ENCODE measurements at regions not wholly inside any gene's neighbourhood (a gene's known extent, or its start where the extent isn't known, plus 50 kb on each side); places are given as distances from the start of the nearest gene placed in this dataset.
"Not testable (repeated sequence)": the region's sequence is repeated elsewhere in the genome, so short reads cannot be mapped to it uniquely, and the experiment has no call there.

DNA sequence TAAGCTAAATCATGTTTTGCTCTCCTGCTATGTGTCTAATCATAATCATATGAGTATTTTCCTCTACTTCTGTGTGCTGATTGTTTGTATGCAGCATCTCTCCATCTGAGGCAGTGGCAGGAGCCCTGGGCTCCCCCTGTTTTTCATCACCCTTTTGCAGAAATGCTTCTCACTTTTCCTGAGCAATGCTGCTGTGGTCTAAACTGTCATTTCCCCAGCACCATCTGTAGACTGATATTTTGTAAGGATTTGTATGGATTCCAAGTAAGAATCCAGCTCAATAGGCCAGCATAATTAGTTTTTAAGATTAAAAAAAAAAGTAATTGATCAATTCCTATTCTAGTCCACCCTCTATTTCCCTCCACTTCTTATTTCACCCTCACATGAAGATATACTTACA lies 257.0 kb upstream of the CPHXL start:
- DNase-seq (ENCODE audit: low read depth in 2 of 3, low spot score in 1 of 3), result no peak

DNA sequence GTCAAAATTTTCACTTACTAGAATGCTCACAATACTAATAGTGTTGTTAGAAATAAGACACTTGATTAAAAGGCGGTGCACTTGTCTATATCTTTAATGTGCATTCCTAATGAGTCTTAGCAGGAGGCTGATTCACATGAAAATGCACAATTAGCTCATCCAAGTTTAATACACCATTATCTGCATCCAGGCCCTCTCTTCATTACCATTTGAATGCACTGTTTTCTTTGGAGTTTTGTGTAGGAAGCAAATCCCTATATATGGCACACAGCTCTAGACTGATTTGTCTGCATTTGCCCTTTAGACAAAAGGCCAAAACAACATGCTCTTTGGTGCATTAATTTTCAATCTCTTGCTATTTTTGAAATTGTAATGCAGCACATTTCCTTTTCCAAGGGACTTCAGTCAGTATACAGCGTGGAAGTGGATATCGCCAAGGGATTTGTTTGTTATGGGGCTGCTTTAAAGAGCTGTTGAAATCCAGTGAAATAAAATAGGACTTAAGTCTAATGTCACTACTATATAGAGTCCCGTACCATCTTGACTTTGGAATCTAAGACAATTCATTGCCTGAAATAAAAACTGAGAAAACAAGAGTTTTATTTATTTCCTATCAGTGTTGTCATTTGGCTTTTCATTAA lies 257.6 kb upstream of the CPHXL start:
- DNase-seq (ENCODE audit: low read depth in 2 of 3, low spot score in 1 of 3), result no peak

DNA sequence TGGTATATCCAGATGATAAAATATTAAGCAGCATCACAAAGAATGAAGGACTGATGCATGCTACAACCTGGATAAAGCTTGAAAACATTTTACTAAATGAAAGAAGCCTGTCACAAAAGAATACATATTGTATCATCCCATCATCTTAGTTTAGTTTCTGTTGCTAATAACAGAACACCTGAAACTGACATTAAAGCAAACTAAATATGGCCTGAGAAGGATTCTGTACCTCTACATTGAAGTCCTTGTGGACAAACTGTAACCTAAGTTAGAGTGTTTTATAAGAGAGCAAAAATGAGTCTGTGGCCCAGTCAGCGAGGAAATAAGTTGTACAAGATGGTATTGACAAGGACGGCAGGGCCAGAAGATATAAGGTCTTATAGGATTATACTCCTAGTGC lies 261.0 kb upstream of the CPHXL start:
- DNase-seq (ENCODE audit: low read depth in 2 of 3, low spot score in 1 of 3), result no peak

DNA sequence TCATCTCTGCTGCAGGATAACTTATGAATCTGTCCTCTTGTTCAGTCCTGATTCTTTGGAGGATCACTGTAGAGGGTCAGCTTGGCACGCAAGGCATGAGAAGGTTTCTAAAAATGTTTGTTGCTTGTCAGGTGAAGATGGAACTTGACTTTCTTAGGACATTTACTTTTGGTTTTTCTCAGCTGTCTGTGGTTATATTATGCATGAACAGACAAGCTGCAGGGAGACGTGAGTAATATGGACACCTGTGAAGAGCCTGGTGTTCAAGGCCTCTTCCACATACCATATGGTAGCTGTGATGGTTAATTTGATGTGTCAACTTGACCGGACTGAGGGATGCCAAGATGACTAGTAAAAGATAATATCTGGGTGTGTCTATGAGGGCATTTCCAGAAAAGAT lies 270.2 kb upstream of the CPHXL start:
- DNase-seq (ENCODE audit: low read depth in 2 of 3, low spot score in 1 of 3), result no peak

DNA sequence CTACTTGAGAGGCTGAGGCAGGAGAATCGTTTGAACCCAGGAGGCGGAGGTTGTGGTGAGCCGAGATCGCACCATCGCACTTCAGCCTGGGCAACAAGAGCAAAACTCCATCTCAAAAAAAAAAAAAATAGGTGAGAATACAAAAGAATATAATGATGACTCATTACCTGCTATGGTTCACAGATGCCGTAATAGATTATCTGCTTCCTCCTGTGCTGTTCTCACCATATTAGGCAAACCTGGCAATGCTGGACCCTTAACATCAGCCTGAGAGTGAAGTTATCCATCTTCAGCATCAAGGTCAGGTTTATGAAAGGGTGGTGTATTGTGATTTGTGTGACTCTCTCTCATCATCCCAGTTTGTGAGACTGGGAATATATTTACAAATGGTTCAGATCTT lies 271.3 kb upstream of the CPHXL start:
- no peak for DNase-seq (ENCODE audit: low read depth in 2 of 3, low spot score in 1 of 3)

DNA sequence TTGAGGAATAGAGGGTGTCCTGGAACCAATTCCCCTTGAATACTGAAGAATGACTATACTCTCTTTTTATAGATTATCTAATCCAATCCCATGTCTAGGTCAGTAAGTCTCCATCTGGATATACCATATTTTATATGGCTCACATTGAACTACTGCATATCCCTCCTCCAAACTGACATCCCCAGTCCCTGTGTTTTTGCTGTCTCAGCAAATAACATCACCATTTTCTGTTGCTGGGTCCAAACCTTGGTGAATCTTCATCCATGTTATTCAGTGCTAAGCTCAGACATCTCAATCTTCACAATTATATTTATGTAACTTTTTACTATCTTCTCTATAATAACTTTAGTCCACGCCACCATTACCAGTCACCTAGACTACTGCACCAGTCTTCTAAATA lies 269.6 kb upstream of the CNTNAP4 start:
- no peak for DNase-seq (ENCODE audit: low read depth in 2 of 3, low spot score in 1 of 3)

DNA sequence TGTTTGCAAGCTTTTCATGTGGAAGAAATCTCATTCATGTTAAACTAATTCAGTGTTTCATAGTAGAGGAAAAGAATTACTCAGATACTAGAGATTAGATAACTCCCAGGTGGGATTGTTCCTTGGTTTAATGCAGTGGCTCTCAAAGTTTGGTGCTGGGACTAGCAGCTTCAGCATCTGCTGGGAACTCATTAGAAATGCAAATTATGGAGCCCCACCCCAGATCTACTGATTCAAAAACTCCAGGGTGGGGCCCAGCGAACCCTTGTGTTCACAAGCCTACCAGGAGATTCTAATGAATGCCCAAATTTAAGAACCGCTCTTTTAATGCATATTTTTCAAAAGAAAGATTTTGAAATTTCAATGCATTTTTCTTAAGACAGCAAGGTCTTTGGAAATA lies 253.4 kb upstream of the CNTNAP4 start:
- DNase-seq (ENCODE audit: low read depth in 2 of 3, low spot score in 1 of 3), result no peak

DNA sequence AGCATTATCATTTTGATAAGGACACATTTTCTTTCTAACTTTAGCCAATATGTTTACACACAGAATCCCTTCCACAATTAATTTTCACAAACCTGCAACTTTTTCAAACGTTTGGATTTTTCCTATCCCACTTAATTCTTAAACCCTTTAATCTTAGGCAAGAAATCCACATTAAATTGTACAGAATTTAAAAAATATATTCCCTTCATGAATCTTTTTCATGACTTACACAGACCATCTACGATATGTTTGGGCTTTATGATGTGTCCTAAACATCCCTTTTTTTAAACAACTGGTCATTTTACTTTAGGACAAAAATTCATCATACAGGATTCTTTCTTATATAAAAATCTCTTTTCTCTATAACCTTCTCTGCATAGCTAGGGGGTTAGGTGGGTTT lies 241.5 kb upstream of the CNTNAP4 start:
- DNase-seq (ENCODE audit: low read depth in 2 of 3, low spot score in 1 of 3), result no peak

DNA sequence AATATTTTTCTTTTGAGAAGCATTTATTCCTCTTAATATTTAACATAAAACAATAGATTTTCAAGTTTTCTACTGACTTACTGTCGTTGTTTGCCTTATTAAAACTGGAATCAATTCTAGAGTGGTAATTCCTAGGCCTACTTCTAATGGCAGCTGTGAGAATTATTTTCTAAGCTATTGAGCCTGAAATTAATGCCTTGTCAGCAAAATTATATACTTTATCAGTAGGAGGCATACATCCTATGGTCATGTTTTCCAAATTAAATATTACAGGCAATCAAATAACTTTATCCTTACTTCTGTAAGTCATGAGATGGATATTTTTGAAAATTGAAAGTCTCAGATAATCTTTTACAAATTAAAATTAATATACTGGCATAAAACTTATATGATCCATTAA lies 239.1 kb upstream of the CNTNAP4 start:
- no peak for DNase-seq (ENCODE audit: low read depth in 2 of 3, low spot score in 1 of 3)

DNA sequence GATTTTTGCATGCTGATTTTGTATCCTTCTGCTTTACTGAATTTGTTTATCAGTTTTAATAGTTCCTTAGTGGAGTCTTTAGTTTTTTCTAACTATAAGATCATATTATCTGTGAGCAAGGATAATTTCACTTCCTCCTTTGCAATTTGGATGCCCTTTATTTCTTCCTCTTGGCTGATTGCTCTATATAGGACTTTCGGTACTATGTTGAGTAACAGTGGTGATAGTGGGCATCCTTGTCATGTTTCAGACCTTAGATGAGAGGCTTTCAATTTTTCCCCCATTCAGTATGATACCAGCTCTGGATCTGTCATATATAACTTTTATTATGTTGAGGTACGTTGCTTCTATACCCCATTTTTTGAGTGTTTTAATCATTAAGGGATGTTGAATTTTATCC lies 224.5 kb upstream of the CNTNAP4 start:
- DNase-seq (ENCODE audit: low read depth in 2 of 3, low spot score in 1 of 3), result no peak

DNA sequence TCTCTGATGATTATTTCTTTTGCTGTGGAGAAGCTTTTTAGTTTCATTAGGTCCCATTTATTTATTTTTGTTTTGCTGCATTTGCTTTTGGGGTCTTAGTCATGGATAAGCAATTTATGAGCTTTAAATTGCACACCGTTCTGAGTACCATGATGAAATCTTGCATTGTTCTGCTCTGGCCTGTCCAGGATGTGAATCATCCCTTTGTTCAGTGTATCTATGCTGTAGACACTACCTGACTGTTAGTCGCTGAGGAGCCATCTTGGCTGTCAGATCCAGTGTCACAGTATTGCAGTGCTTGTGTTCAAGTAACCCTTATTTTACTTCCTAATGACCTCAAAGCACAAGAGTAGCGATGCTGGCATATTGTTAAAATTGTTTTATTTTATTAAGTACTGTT lies 218.0 kb upstream of the CNTNAP4 start:
- DNase-seq (ENCODE audit: low read depth in 2 of 3, low spot score in 1 of 3), result no peak

DNA sequence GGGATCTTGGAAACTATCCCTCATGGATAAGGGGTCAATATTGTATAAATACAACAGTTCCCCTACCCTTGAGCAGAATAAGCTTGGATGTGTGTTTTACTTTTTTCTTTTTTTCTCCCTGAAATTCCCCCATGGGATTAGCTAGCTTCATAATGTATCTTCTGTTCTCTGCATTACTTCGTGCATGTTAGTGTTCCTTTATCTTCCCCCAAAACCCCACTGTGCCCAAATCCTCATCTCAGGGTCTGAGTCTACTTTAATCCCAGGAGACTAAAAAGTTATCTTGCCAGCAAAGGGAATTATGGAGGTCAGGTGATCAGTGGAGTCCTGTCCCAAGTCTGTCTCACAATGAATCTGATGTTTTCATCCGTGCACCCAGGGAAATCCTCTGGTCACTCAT lies 217.5 kb upstream of the CNTNAP4 start:
- no peak for DNase-seq (ENCODE audit: low read depth in 2 of 3, low spot score in 1 of 3)

DNA sequence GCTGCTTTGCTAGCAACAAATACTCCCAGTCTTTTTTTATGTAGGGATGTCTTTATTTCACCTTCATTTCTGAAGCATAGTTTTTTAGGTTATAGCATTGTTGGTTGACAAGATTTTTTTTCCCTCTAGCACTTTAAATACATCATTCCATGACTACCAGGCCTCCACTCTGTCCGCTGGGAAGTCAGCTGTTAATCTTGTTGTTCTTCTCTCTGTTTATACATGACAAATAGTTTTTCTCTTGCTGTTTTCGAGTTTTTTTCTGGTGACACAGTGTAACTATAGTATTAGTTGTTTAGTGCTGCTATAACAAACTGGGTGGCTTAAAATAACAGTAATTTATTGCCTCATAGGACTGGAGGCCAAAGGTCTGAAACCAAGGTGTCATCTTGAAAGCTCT lies 205.5 kb upstream of the CNTNAP4 start:
- DNase-seq (ENCODE audit: low read depth in 2 of 3, low spot score in 1 of 3), result no peak

DNA sequence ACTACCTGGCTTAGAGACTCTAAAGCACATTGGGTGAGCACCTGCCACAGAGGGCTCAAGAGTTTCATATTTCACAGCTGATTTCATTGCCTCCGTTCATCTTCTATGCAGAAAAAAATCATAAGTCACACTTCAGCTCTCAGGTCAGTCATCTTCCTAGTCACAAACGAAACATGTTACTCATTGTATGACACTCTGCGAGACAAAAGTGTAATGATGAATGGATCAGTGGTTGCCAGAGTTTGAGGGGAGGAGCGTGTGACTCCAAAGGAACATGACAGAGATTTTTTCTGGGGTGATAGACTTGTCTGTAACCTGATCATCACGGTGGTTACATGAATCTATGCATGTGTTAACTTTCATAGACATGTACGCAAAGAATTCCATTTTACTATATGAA lies 195.2 kb upstream of the CNTNAP4 start:
- no peak for DNase-seq (ENCODE audit: low read depth in 2 of 3, low spot score in 1 of 3)

DNA sequence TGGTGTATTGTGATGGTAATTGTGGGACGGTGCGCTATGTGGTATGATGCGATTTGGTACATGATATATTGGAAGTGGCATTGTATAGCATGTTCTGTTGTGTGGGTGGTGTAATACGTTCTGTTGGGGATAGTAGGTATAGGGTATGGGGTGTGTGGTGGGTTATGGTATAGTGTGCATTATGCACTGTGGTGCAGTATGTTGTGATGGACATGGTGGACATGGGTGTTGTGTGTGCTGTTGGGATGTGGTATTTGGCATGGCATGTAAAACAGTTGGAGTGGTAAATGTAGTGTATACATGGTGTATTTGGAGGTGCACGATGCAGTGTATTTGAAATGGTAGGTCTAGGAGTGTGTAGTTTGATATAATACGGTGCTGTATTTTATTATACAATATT lies 170.6 kb upstream of the CNTNAP4 start:
- no peak for DNase-seq (ENCODE audit: low read depth in 2 of 3, low spot score in 1 of 3)

DNA sequence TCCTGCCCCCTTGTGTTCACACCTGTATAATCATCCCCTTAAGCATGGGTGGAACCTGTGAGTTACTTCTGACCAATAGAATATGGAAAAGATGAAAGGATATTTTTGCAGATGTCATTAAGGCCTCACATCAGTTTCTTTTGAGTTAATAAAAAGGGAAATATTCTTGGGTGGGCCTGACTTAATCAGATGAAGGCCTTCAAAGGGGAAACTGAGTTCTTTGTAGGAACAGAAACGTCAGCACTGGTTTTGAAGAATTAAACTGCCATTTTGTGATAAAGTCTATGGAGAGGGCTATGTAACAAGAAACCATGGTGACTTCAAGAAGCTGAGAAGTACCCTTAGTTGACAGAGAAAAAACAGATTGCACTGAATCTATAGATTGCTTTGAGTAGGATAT lies 168.7 kb upstream of the CNTNAP4 start:
- no peak for DNase-seq (ENCODE audit: low read depth in 2 of 3, low spot score in 1 of 3)

DNA sequence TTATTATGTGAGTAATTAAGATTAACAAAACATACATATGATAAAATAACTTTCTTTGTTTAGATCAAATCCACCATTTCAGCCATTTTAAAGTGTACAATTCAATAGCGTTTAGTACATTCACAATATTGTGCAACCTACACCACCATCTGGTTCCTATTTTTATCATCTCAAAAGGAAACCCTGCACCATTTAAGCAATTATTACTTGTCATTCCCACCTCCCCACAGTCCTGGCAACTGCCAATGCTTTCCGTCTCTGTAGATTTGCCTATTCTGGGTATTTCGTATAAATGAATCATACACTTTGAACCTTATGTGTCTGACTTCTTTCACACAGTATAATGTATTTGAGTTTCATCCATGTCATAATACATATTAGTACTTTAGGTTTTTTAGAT lies 162.5 kb upstream of the CNTNAP4 start:
- DNase-seq (ENCODE audit: low read depth in 2 of 3, low spot score in 1 of 3), result no peak

DNA sequence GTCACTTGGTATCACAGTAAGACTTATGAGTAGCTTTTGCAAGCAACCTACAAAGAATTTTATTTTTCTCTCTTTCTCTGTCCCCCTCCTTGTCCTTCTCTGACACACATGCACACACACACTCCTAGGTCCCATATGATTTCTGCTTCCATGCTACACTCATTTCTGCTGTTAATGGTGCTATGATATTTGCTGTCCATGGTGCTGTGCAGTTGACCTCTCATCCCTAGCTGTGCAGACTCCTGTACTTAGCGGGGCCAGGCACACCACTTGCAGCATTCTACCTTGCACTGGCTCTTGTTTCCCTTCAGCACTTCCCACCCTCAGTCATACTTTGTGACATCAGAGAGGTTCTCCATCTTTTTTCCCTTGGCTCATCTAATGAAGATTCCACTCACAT lies 158.9 kb upstream of the CNTNAP4 start:
- DNase-seq (ENCODE audit: low read depth in 2 of 3, low spot score in 1 of 3), result no peak

DNA sequence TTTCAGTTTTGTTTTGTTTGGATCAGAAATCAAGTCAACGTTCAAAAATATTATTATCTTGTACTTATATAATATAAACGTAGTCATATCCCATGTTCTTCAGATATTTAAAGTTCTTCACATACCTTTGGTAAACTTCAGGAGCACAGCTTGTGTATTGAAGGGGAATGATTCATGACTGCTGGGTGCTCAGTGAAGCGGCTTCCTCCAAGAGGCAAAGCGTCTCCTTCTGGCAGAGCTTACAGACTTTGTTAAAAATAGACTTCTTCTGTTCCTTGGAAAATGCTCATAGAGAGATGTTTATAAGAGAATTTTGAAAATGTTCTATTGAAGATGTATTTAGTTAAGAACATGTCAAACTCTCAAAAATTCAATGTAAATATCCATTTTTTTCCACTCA lies 155.6 kb upstream of the CNTNAP4 start:
- DNase-seq (ENCODE audit: low read depth in 2 of 3, low spot score in 1 of 3), result no peak

DNA sequence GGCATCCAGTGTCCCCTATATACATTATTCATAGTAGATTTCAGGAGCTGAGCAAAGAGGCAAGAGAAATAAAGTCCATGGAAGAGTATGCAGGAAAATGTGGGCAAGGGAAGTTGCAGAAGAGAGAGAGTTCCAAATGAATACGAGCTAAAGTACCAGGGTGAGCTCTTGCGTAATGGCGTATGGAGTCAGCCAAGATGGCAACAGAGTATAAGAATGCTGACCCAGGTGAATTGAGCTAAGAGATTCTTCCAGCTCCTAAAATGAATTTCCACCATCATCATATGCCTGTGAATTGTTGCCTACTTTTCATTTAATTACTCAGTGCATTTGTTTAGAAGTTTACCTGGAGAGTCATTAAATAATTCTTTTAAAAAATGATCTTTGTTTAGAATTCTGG lies 153.2 kb upstream of the CNTNAP4 start:
- DNase-seq (ENCODE audit: low read depth in 2 of 3, low spot score in 1 of 3), result no peak

DNA sequence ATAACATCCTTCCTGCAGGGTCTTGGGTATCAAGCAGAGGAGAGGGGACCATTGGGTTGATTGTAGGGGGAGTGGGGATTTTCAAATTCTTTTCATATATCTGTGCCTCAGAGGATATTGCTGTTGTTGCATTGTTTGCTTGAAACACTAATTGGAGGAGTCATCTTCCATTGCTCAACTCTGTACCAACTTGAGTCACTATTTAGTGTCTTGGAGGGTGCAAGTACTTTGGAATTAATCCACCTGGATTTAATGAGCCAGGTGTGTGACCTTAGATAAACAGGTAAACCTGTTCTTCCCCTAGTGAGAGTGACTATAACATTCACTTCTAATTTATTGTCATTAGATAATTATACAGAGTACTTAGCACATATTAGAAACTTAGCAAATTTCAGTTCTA lies 151.3 kb upstream of the CNTNAP4 start:
- no peak for DNase-seq (ENCODE audit: low read depth in 2 of 3, low spot score in 1 of 3)

DNA sequence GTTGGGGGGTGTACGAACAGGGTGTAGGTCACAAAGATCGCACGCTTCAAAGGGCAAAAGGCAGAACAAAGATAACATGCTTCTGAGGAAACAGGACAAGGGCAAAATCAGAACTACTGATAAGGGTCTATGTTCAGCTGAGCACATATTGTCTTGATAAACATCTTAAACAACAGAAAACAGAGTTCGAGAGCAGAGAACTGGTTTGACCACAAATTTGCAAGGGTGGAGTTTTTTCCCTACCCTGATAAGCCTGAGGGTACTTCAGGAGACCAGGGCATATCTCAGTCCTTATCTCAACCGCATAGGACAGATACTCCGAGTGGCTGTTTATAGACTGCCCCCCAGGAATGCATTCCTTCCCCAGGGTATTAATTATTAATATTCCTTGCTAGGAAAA lies 139.1 kb upstream of the CNTNAP4 start:
- DNase-seq (ENCODE audit: low read depth in 2 of 3, low spot score in 1 of 3), result not testable (repeated sequence)

DNA sequence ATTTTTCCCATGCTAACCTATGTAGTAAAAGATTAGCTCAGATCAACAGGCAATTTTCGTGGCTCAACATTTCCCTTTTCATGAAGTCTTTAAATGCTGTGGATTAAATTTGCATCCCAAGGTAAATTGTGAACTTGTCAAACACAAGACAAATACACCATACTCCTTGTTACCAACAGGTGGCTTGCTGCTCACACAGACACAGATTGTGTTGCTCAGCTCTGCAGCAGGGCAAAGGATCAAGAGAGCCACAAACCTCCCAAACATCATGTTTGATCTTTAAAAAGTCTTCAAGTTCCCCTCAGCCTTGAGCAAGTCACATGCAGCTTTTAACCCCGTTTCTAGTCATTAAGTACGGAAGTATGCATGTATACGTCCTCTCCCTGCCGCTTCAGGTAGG lies 119.6 kb upstream of the CNTNAP4 start:
- no peak for DNase-seq (ENCODE audit: low read depth in 2 of 3, low spot score in 1 of 3)

DNA sequence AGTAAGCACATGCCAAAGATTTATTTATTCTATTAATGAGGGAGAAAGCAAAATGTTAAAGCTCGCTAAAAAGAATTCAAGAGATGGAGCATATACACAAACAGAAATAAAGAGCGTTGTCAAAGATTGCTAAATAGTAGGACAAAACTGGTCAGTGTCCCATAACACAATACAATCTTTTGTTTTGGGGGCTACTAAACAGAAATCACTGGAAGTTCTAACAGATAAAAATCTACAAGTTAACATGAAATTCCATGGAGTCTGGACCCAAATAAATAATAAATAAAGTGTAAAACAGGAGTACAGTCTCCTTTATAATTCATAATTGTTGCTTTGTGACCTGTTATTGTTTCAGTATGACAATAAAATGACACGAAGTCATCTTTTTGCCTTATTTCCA lies 115.2 kb upstream of the CNTNAP4 start:
- DNase-seq (ENCODE audit: low read depth in 2 of 3, low spot score in 1 of 3), result no peak
